Heart left ventricle (tissue), 16 donors: ENCODE measurements at regions not wholly inside any gene's neighbourhood (a gene's known extent, or its start where the extent isn't known, plus 50 kb on each side); places are given as distances from the start of the nearest gene placed in this dataset.
A peak's percentile ranks its signal among the peaks of the same experiment; 100 is the strongest.
"Not testable (repeated sequence)": the region's sequence is repeated elsewhere in the genome, so short reads cannot be mapped to it uniquely, and the experiment has no call there.

ENCODE experiments used
- ATAC-seq, 4 donors: fragments of 200-7000 bp; cut with Tn5 transposase; one replicate each; pipeline ENCODE4 v1.9.1; 2020 to 2022; ENCODE audit warnings: moderate library complexity in 4 of 4, mild to moderate bottlenecking in 3 of 4, moderate number of reproducible peaks in 1 of 4
- DNase-seq, 5 donors: peaks; one replicate each; pipeline ENCODE4 v3.0.0-alpha.2; 2020
- H3K27ac ChIP-seq, 12 donors: fragments of 200-600 bp; sonication (generic) in 4 of 12; one replicate each; pipeline versions ENCODE4 v1.5.0 to v1.8.0; 2016 to 2022; ENCODE audit warnings: mild to moderate bottlenecking in 2 of 12
- H3K27me3 ChIP-seq, 9 donors: fragments of 200-600 bp; sonication (generic) in 2 of 9; one replicate each; pipeline versions ENCODE4 v1.5.1 to v1.8.0; 2016 to 2022; ENCODE audit warnings: mild to moderate bottlenecking in 3 of 9
- H3K36me3 ChIP-seq, 9 donors: fragments of 200-600 bp; sonication (generic) in 2 of 9; one replicate each; pipeline versions ENCODE4 v1.5.0 to v1.8.0; 2018 to 2022; ENCODE audit warnings: mild to moderate bottlenecking in 2 of 9
- H3K4me1 ChIP-seq, 12 donors: fragments of 200-600 bp; sonication (generic) in 4 of 12; one replicate each; pipeline versions ENCODE4 v1.5.0 to v1.8.0; 2016 to 2022; ENCODE audit warnings: mild to moderate bottlenecking in 3 of 12
- H3K4me3 ChIP-seq, 12 donors: fragments of 200-600 bp; sonication (generic) in 4 of 12; one replicate each; pipeline versions ENCODE4 v1.5.0 to v1.8.0; 2017 to 2022; ENCODE audit warnings: mild to moderate bottlenecking in 9 of 12, moderate library complexity in 4 of 12
- H3K9me3 ChIP-seq, 12 donors: fragments of 200-600 bp; sonication (generic) in 4 of 12; one replicate each; pipeline versions ENCODE4 v1.5.0 to v1.8.0; 2016 to 2022; ENCODE audit warnings: mild to moderate bottlenecking in 1 of 12
- WGBS, 4 donors: extraction: QIAGEN DNeasy Blood & Tissue Kit in 2 of 4; methylation state at CpG; one replicate each; pipeline versions ENCODE4 v1.1.5 to v1.1.7; 2013 to 2018; 5-methylcytosine and 5-hydroxymethylcytosine counted together
- intact Hi-C, 10 donors: fragments of 100-400 bp; cut with DNase I; formaldehyde crosslinking; loops; one replicate each; pipeline versions ENCODE4 v1.11.1 to v1.14.2; 2022
- donor health status: ischemic (EF 13 %, LVEDD 7.1; RV severe dilation, severe dysfunction).
- donor health status: healthy with polysubstance abuse.
- donor health status: DM: no; HTN: yes; CAD: no.
- donor health status: DM: no; HTN: no; CAD: no.
- donor health status: ischemic (EF 25% LVEDD 6.9; RV normal size, moderate dysfunction).
- donor health status: ischemic (EF 25% LVEDD 5.7; RV mildly dilated, moderate dysfunction).
- donor health status: healthy.
- donor health status: DM: yes; HTN: yes; CAD: no.
- donor health status: ischemic (EF 35%, LVEDD 5.7; RV mildly dilated, moderate dysfunction).
- donor health status: nonischemic (EF 11% LVEDD 7.7; RV severe dilation, severe dysfunction).
- donor health status: DM: yes; HTN: yes; CAD: no.
- donor health status: PGD.
- donor health status: ischemic (EF 29% LVEDD 5.4; RV normal size, mild dysfunction).
- donor health status: nonischemic (EF 23%, LVEDD 6.1; RV moderate dilation, normal function).

DNA sequence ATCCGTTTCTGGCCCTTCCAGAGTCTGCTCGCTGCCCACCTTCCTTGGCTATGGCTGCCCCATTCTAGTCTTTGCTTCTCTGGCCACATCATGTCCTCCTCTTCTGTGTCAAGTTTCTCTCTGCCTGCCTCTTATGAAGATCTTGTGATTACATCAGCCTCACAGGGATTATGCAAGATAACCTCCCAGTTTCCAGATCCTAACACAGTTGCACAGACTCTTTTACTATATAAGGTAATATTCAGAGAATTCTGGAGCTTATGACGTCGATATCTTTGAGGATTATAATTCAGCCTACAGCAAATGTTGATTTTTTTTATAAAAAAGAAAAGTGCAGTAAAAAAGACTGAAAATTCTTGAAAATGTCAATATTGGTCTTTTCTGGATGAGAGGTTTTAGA is 97.2 kb upstream of the CRYM start:
- H3K9me3 ChIP-seq, H3K4me1 ChIP-seq, H3K4me3 ChIP-seq, H3K27me3 ChIP-seq, DNase-seq, H3K36me3 ChIP-seq, intact Hi-C loops, H3K27ac ChIP-seq: not testable (repeated sequence)
- peak in 2 of 4 donors; percentile 11 to 58 for ATAC-seq
- WGBS, 4 donors: 58 to 83% (median 74%) methylated on average over 2 of the region's 4 CpGs

DNA sequence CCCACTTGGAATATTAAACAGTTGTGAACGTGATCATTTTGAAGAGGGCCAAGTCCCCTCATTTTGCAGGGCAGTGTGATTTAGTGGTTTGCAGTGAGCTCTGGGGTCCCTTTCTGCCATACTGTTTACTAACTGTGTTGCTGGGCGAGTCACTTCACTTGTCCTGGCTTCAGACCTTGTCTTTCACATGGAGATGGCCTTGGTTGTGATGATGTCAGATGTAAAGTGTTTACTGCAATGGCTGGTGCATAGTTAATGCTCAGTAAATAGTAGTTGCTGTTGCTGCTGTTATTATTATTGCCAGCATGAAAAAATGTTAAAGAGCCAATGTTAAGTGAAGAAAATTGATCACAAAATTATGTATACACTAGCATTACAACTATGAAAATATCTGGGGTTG is 95.4 kb upstream of the CRYM start:
- H3K27me3 ChIP-seq, ATAC-seq, DNase-seq, H3K4me1 ChIP-seq, H3K27ac ChIP-seq, H3K9me3 ChIP-seq, intact Hi-C loops, H3K36me3 ChIP-seq, H3K4me3 ChIP-seq: not testable (repeated sequence)
- 81 to 95% (median 88%) methylated on average over 1 to 2 of the region's 2 CpGs for WGBS, 4 donors

GRCh38 chr16:21372862-21373261 is 94.8 kb upstream of the CRYM start:
- intact Hi-C loops, H3K27me3 ChIP-seq, DNase-seq, H3K27ac ChIP-seq, ATAC-seq, H3K9me3 ChIP-seq, H3K4me3 ChIP-seq, H3K4me1 ChIP-seq, H3K36me3 ChIP-seq: not testable (repeated sequence)
- WGBS, 4 donors: 84 to 91% (median 90%) methylated on average over 4 to 6 of the region's 7 CpGs

DNA sequence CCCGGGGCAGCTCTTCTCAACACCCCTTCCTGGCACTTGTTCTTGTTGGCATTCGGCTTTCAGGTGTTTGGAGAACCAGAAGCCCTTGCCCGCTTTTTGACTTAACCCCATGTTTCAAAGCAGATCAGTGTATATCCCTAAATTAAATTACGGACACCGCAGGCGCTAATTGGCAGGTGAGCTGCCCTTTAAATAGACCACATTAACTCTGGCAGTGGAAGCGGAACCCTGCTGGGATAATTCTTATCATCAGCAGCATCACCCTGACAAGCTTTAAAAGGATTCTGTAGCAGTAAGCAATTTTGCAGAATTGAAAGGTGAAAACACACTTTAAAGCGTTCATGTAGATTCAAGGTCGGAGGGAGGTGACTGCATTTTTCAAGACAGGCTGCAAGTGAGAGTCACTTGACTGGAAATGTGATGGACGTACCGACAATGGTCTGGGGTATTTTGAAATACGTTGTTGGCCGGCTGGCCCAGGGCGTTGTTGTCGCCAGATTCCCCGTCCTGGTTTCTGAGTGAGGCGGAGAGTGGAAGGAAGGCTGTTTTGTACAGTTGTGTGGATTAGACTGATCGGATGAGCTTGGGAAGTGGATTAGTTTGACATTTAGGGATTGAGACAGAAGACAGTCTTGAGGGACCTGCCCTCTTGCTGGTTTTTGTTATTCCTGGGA is 94.2 kb upstream of the CRYM start:
- not testable (repeated sequence) for H3K27ac ChIP-seq

GRCh38 chr16:21370791-21371190 is 92.7 kb upstream of the CRYM start:
- H3K27ac ChIP-seq, H3K4me1 ChIP-seq, H3K36me3 ChIP-seq, DNase-seq, H3K27me3 ChIP-seq, intact Hi-C loops, H3K4me3 ChIP-seq, H3K9me3 ChIP-seq: not testable (repeated sequence)
- peak in 1 of 4 donors; percentile 26 for ATAC-seq
- WGBS, 4 donors: 79 to 94% (median 92%) methylated on average over 2 to 5 of the region's 5 CpGs

More for the DNA sequence above, 94.2 kb upstream of the CRYM start:
- H3K36me3 ChIP-seq, ATAC-seq, DNase-seq, H3K27me3 ChIP-seq, H3K4me3 ChIP-seq, H3K9me3 ChIP-seq, intact Hi-C loops, H3K4me1 ChIP-seq: not testable (repeated sequence)
- WGBS, 4 donors: 61 to 76% (median 64%) methylated on average over 15 to 17 of the region's 18 CpGs

DNA sequence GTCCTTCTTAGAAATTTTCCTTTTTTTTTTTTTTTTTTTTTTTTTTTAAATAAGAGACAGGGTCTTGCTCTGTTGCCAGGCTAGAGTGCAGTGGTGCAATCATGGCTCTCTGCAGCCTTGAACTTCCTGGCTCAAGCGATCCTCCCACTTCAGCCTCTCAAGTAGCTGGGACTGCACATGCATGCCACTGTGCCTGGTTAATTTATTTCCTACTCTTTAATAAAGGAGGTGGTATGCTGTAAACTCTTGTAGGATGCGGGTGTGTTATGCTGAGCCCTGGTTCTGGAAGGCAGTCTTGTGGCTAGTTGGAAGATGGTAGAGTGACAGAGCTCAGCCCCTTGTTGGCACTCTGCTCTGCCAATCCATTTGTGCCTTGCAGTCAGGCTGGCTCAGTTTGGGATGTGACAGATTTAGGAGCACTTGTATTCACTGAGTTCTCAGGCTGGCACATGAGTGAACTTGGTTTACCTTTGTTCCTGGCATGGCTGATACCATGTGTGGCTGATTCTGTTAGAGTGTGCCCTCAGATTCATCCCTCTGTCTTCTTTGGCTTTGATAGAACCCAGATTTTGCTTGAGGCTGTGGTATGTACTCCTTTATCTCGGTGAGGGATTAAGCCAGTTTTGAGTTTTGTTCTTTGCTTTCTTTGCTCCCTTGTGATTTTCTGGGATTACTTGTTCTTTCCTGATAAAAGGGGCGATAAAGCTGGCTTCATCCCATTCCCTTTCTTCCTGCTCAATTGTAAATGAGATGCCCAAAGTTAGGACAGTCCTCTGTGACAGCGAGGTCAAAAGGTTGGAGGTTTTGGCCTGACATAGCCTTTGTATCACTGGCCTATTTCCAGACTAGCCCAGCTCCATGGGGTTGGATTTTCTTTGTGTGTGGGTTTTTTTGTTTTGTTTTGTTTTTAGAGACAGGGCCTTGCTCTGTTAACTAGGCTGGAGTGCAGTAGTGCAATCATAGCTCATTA is 91.2 kb upstream of the CRYM start:
- 51 to 67% (median 62%) methylated on average over 4 to 5 of the region's 5 CpGs for WGBS, 4 donors
- peak in 3 of 5 donors; percentile 25 to 50 (median 50) for DNase-seq
- H3K36me3 ChIP-seq, H3K4me1 ChIP-seq, H3K4me3 ChIP-seq, H3K9me3 ChIP-seq, intact Hi-C loops, H3K27ac ChIP-seq, H3K27me3 ChIP-seq: not testable (repeated sequence)
- ATAC-seq: peak; percentile 85 to 92 (median 88)

GRCh38 chr16:21367733-21368421 is 89.8 kb upstream of the CRYM start:
- H3K27me3 ChIP-seq, H3K4me3 ChIP-seq, intact Hi-C loops, H3K4me1 ChIP-seq, DNase-seq, H3K9me3 ChIP-seq, ATAC-seq, H3K27ac ChIP-seq, H3K36me3 ChIP-seq: not testable (repeated sequence)
- WGBS, 4 donors: 86 to 90% (median 86%) methylated on average over 9 of the region's 9 CpGs

- 84 to 97% (median 91%) methylated on average over 2 of the region's 2 CpGs for WGBS, 4 donors
- H3K27me3 ChIP-seq, H3K9me3 ChIP-seq, H3K4me1 ChIP-seq, H3K4me3 ChIP-seq, H3K36me3 ChIP-seq, ATAC-seq, intact Hi-C loops, DNase-seq, H3K27ac ChIP-seq: not testable (repeated sequence)
Measured at GRCh38 chr16:21366998-21367397, 88.9 kb upstream of the CRYM start.

- H3K4me1 ChIP-seq, ATAC-seq, H3K27me3 ChIP-seq, H3K27ac ChIP-seq, intact Hi-C loops, H3K9me3 ChIP-seq, DNase-seq, H3K4me3 ChIP-seq, H3K36me3 ChIP-seq: not testable (repeated sequence)
- 83 to 86% (median 85%) methylated on average over 4 of the region's 4 CpGs for WGBS, 4 donors
Measured at GRCh38 chr16:21365541-21365940, 87.5 kb upstream of the CRYM start.

DNA sequence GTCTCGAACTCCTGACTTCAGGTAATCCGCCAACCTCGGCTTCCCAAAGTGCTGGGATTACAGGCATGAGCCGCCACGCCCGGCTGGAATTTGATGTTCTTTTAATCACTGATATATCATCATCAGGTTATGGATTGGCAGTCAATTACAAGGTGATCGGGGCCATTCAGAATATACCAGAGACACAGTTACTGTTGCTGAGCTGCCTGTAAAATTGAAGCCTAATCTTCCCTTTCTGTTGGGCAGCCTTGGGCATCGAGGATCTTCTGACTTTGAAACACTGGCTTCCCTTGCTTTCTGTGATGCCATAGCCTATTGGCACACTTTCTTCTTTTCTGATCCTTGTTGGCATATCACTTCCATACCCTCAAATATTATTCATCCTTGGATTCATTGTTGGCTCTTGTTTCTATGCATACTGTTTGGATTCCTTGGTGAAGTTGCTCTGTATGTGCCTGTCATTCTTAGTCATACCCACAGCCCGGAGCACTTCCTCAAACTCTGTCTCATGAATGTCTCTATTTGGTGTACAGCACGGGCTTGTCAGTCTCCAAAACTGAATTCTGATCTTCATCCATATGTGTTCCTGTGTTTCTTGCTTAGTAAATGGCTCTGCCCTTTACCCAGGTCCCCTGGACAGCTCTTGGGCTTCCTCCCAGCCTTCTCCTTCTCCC is 85.6 kb upstream of the CRYM start:
- ATAC-seq, H3K9me3 ChIP-seq, intact Hi-C loops, H3K27ac ChIP-seq, H3K4me3 ChIP-seq, H3K36me3 ChIP-seq, DNase-seq, H3K4me1 ChIP-seq, H3K27me3 ChIP-seq: not testable (repeated sequence)
- 83 to 94% (median 89%) methylated on average over 10 of the region's 10 CpGs for WGBS, 4 donors
